CD14-positive monocyte (primary cell): ENCODE measurements at regions not wholly inside any gene's neighbourhood (a gene's known extent, or its start where the extent isn't known, plus 50 kb on each side); places are given as distances from the start of the nearest gene placed in this dataset.

Experiments
- DNase-seq, 3 donors: peaks; one replicate each; pipeline ENCODE4 v3.0.0-alpha.2; 2011 to 2022
- H2AFZ ChIP-seq: 2 replicates; pipeline ENCODE4 v1.6.0; 2012; ENCODE audit warnings: mild to moderate bottlenecking, low read depth, low read length, inconsistent platforms; ENCODE audit not compliant: insufficient read depth, poor library complexity, severe bottlenecking
- H3K27ac ChIP-seq, 2 donors: 1 replicate in 1 of 2; 2 replicates in 1 of 2; pipeline ENCODE4 v1.5.1; 2012 to 2013; ENCODE audit warnings: low read length in 2 of 2, control low read depth in 1 of 2, inconsistent platforms in 1 of 2, low read depth in 1 of 2, mild to moderate bottlenecking in 1 of 2
- H3K27me3 ChIP-seq, 2 donors: one replicate each; pipeline versions ENCODE4 v1.6.0 to v1.6.1; 2011 to 2013; ENCODE audit warnings: low read length in 2 of 2; ENCODE audit not compliant: control insufficient read depth in 2 of 2, insufficient read depth in 2 of 2
- H3K36me3 ChIP-seq, 2 donors: replicated peaks in 1 of 2; 1 replicate in 1 of 2; 2 replicates in 1 of 2; pipeline versions ENCODE4 v1.5.1 to v1.6.1; 2012 to 2013; ENCODE audit warnings: low read length in 2 of 2, control low read depth in 1 of 2, inconsistent platforms in 1 of 2, mild to moderate bottlenecking in 1 of 2; ENCODE audit not compliant: insufficient read depth in 2 of 2, control insufficient read depth in 1 of 2
- H3K4me1 ChIP-seq, 2 donors: 1 replicate in 1 of 2; 2 replicates in 1 of 2; pipeline versions ENCODE4 v1.5.1 to v1.6.1; 2012 to 2013; ENCODE audit warnings: low read length in 2 of 2, control low read depth in 1 of 2, inconsistent platforms in 1 of 2, mild to moderate bottlenecking in 1 of 2, moderate library complexity in 1 of 2; ENCODE audit not compliant: insufficient read depth in 2 of 2, control insufficient read depth in 1 of 2
- H3K4me2 ChIP-seq: replicated peaks from 2 replicates; pipeline ENCODE3; 2012; ENCODE audit warnings: low read length, moderate library complexity, mild to moderate bottlenecking; ENCODE audit not compliant: poor library complexity, severe bottlenecking; ENCODE audit errors: extremely low read depth
- H3K4me3 ChIP-seq, 3 experiments: fragments of 200-600 bp in 1 of 3; sonication (generic) in 1 of 3; replicated peaks in 1 of 3; 1 replicate in 2 of 3; 2 replicates in 1 of 3; pipeline ENCODE4 v1.5.1; 2011 to 2013; ENCODE audit warnings: low read length in 3 of 3, mild to moderate bottlenecking in 3 of 3, control low read depth in 2 of 3, low read depth in 2 of 3, inconsistent platforms in 1 of 3, moderate library complexity in 1 of 3
- H3K79me2 ChIP-seq: 2 replicates; pipeline ENCODE4 v1.6.0; 2012; ENCODE audit warnings: mild to moderate bottlenecking, control low read depth, inconsistent platforms, low read length, moderate library complexity; ENCODE audit not compliant: insufficient read depth
- H3K9ac ChIP-seq: 2 replicates; pipeline ENCODE4 v1.6.0; 2017; ENCODE audit warnings: low read length, mild to moderate bottlenecking; ENCODE audit not compliant: insufficient read depth, poor library complexity, severe bottlenecking
- H3K9me3 ChIP-seq, 2 donors: replicated peaks in 1 of 2; 1 replicate in 1 of 2; 2 replicates in 1 of 2; pipeline versions ENCODE4 v1.5.1 to v1.6.1; 2012 to 2013; ENCODE audit warnings: low read length in 2 of 2, control low read depth in 1 of 2; ENCODE audit not compliant: control insufficient read depth in 1 of 2, insufficient read depth in 1 of 2
- H4K20me1 ChIP-seq: 2 replicates; pipeline ENCODE4 v1.6.0; 2012; ENCODE audit warnings: mild to moderate bottlenecking, low read length, control low read depth, moderate library complexity; ENCODE audit not compliant: insufficient read depth
- H3K27ac Mint-ChIP-seq, 7 donors: one replicate each; pipeline ENCODE4 v1.8.0; 2020; ENCODE audit warnings: mild to moderate bottlenecking in 7 of 7, mixed read lengths in 7 of 7, moderate library complexity in 6 of 7, inconsistent platforms in 2 of 7
- H3K27me3 Mint-ChIP-seq, 3 donors: one replicate each; pipeline ENCODE4 v1.8.0; 2021 to 2022; ENCODE audit warnings: low read depth in 3 of 3, mild to moderate bottlenecking in 3 of 3, mixed read lengths in 3 of 3, moderate library complexity in 3 of 3, inconsistent platforms in 1 of 3
- H3K36me3 Mint-ChIP-seq, 2 donors: one replicate each; pipeline ENCODE4 v1.8.0; 2020; ENCODE audit warnings: mixed read lengths in 2 of 2, inconsistent platforms in 1 of 2, mild to moderate bottlenecking in 1 of 2
- H3K4me1 Mint-ChIP-seq: one replicate; pipeline ENCODE4 v1.8.0; 2020; ENCODE audit warnings: mild to moderate bottlenecking, mixed read lengths
- H3K4me3 Mint-ChIP-seq, 2 donors: one replicate each; pipeline ENCODE4 v1.8.0; 2020; ENCODE audit warnings: mild to moderate bottlenecking in 2 of 2, mixed read lengths in 2 of 2, moderate library complexity in 1 of 2
- H3K9me3 Mint-ChIP-seq, 7 donors: one replicate each; pipeline ENCODE4 v1.8.0; 2020 to 2022; ENCODE audit warnings: mixed read lengths in 7 of 7, mild to moderate bottlenecking in 6 of 7, moderate library complexity in 6 of 7, inconsistent platforms in 2 of 7
- WGBS: methylation state at CpG from one replicate; pipeline ENCODE4 v1.1.5; 2013; ENCODE audit warnings: missing lambda C conversion rate; ENCODE audit not compliant: insufficient coverage; 5-methylcytosine and 5-hydroxymethylcytosine counted together
- intact Hi-C, 2 donors: fragments of 100-400 bp; cut with micrococcal nuclease; formaldehyde crosslinking; loops; one replicate each; pipeline versions ENCODE4 v1.15.0 to v1.15.1; 2023
- TF ChIP-seq, protein P1 (sequence below): fragments of 200-600 bp; IDR thresholded peaks from one replicate; pipeline ENCODE4 v1.8.0; 2022; ENCODE audit warnings: antibody characterized with exemption, mild to moderate bottlenecking

DNA sequence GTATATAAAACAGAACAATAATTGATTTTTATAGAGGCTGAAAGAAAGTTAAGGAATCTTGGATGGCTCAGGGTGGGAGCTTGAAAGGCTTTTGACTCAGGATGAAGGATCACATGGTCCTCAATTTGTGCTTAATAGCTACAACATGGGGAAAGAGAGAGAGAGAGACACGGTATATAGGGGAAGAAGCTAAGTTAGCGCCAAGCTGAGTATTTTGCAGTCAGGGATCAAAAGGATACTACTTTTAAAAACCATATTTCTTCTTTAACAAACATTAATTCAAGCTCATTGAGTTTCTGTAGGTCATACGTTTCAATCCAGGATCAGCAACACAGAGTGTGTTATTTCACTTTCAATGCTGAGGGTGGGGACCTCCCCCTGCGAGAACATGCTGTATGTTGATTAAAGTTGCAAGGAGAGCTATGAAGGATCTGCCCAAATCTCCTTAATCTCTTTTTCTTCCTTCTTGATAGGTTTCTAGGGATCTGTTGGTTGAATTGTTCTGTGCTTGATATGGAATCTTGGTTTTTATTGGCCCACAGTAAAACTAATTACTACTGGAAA is 133.1 kb upstream of the NUDT4 start:
- H3K79me2 ChIP-seq = no peaks in the 10 kb centered on the region
- Mint-ChIP-seq H3K36me3 (peaks cover 2 to 3% of the 10 kb centered on the region in 2 donors), H3K9me3 (peaks cover 0 to 5% (median 2%) of the 10 kb centered on the region in 7 donors), H3K27me3 (peaks cover 0 to 2% (median 0%) of the 10 kb centered on the region in 3 donors), H3K4me3 (peak overlapping the region; percentile 68 to 89), H3K4me1 (peaks cover 61% of the 10 kb centered on the region), H3K27ac (peak overlapping the region; percentile 88 to 98 (median 94))
- peak overlapping the region; percentile 77 for H3K4me2 ChIP-seq
- peaks cover 51 to 62% of the 10 kb centered on the region in 2 donors for H3K4me1 ChIP-seq
- H3K9ac ChIP-seq = peak overlapping the region; percentile 59
- no peaks in the 10 kb centered on the region for H3K27me3 ChIP-seq
- H4K20me1 ChIP-seq = no peaks in the 10 kb centered on the region
- H2AFZ ChIP-seq = peak overlapping the region; percentile 66
- TF ChIP-seq, protein P1, sequence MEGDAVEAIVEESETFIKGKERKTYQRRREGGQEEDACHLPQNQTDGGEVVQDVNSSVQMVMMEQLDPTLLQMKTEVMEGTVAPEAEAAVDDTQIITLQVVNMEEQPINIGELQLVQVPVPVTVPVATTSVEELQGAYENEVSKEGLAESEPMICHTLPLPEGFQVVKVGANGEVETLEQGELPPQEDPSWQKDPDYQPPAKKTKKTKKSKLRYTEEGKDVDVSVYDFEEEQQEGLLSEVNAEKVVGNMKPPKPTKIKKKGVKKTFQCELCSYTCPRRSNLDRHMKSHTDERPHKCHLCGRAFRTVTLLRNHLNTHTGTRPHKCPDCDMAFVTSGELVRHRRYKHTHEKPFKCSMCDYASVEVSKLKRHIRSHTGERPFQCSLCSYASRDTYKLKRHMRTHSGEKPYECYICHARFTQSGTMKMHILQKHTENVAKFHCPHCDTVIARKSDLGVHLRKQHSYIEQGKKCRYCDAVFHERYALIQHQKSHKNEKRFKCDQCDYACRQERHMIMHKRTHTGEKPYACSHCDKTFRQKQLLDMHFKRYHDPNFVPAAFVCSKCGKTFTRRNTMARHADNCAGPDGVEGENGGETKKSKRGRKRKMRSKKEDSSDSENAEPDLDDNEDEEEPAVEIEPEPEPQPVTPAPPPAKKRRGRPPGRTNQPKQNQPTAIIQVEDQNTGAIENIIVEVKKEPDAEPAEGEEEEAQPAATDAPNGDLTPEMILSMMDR = no peak
- no peak for DNase-seq
- H3K36me3 ChIP-seq = no peaks in the 10 kb centered on the region
- H3K9me3 ChIP-seq = peaks cover 3 to 4% of the 10 kb centered on the region in 2 donors
- WGBS = no CpG with 5 or more reads among the region's 4 CpGs
- intact Hi-C loops = no loop called here
- peak overlapping the region; percentile 5 to 71 (median 59) for H3K4me3 ChIP-seq
- peak overlapping the region; percentile 65 to 88 for H3K27ac ChIP-seq

DNA sequence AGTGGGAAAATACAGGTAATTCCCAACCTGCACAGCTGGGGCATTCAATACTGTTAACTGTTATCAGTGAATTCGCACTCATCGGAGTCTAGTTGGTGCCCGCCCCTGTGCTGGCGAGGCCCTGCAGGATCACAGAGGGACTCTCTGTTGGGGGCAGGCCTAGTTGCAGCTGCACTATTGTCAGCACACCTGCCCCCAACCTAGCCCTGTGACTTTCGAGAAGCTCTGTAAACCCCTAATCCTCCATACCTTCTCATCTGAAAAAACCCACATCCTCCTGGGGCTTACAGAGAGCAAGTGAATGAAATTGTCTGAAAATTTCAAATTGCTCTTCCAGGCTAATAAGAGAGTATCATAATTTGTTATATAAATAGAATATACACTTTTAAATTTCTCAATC is 132.2 kb upstream of the NUDT4 start:
- Histone ChIP-seq H2AFZ (peak overlapping the region; percentile 16), H3K9me3 (no peaks in the 10 kb centered on the region), H3K36me3 (no peaks in the 10 kb centered on the region), H3K27ac (peak overlapping the region; percentile 65 to 88), H3K4me2 (no peak overlapping the region), H4K20me1 (no peaks in the 10 kb centered on the region), H3K4me3 (no peak overlapping the region), H3K9ac (no peak overlapping the region), H3K27me3 (no peaks in the 10 kb centered on the region), H3K4me1 (peaks cover 51 to 65% of the 10 kb centered on the region in 2 donors), H3K79me2 (no peaks in the 10 kb centered on the region)
- intact Hi-C loops = no loop called here
- Mint-ChIP-seq H3K4me1 (peaks cover 65% of the 10 kb centered on the region), H3K27me3 (peaks cover 0 to 2% (median 0%) of the 10 kb centered on the region in 3 donors), H3K9me3 (no peaks in the 10 kb centered on the region), H3K27ac (peak overlapping the region; percentile 88 to 98 (median 94)), H3K36me3 (peaks cover 0 to 1% of the 10 kb centered on the region in 2 donors), H3K4me3 (no peak overlapping the region)
- WGBS = 96% methylated on average over 4 of the region's 5 CpGs
- TF ChIP-seq, protein P1 = no peak
- DNase-seq = no peak
